GM12878 (cell line): ENCODE measurements at regions not wholly inside any gene's neighbourhood (a gene's known extent, or its start where the extent isn't known, plus 50 kb on each side); places are given as distances from the start of the nearest gene placed in this dataset.

Experiments
- BACH1 ChIP-seq: fragments of 450-650 bp; IDR thresholded peaks from 2 replicates; pipeline ENCODE4 v1.6.1; 2017; ENCODE audit warnings: mild to moderate bottlenecking, borderline replicate concordance
- BCL3 ChIP-seq: IDR thresholded peaks from 2 replicates; pipeline ENCODE4 v1.6.1; 2011; ENCODE audit warnings: borderline replicate concordance, low read depth, mild to moderate bottlenecking, moderate library complexity, low read length; ENCODE audit not compliant: insufficient read depth, poor library complexity, severe bottlenecking
- BRCA1 ChIP-seq: IDR thresholded peaks from 2 replicates; pipeline ENCODE4 v1.6.1; 2011; ENCODE audit warnings: low read depth, low read length, improper control_type of control experiment
- KDM1A ChIP-seq: fragments of 200-600 bp; sonication (generic); IDR thresholded peaks from 2 replicates; pipeline ENCODE4 v1.6.1; 2016; ENCODE audit warnings: borderline replicate concordance
- SRF ChIP-seq, 2 experiments: IDR thresholded peaks; 2 replicates each; pipeline ENCODE4 v1.6.1; 2011; ENCODE audit warnings: low read depth in 2 of 2, low read length in 2 of 2, mild to moderate bottlenecking in 1 of 2, moderate library complexity in 1 of 2
- TF ChIP-seq, protein P1 (sequence below), 3 experiments: IDR thresholded peaks in 2 of 3; conservative IDR thresholded peaks in 1 of 3; 2 replicates each; pipeline ENCODE4 v1.5.1; 2011; ENCODE audit warnings: low read depth in 3 of 3, low read length in 3 of 3, mild to moderate bottlenecking in 3 of 3, control low read depth in 2 of 3, moderate library complexity in 2 of 3, inconsistent platforms in 1 of 3, mixed read lengths in 1 of 3; ENCODE audit not compliant: control insufficient read depth in 2 of 3, insufficient read depth in 1 of 3; ENCODE audit errors: extremely low read depth in 1 of 3
- TF ChIP-seq, protein P2 (sequence below): IDR thresholded peaks from 2 replicates; pipeline ENCODE4 v1.6.1; 2011; ENCODE audit warnings: low read depth, low read length, improper control_type of control experiment, borderline replicate concordance

DNA sequence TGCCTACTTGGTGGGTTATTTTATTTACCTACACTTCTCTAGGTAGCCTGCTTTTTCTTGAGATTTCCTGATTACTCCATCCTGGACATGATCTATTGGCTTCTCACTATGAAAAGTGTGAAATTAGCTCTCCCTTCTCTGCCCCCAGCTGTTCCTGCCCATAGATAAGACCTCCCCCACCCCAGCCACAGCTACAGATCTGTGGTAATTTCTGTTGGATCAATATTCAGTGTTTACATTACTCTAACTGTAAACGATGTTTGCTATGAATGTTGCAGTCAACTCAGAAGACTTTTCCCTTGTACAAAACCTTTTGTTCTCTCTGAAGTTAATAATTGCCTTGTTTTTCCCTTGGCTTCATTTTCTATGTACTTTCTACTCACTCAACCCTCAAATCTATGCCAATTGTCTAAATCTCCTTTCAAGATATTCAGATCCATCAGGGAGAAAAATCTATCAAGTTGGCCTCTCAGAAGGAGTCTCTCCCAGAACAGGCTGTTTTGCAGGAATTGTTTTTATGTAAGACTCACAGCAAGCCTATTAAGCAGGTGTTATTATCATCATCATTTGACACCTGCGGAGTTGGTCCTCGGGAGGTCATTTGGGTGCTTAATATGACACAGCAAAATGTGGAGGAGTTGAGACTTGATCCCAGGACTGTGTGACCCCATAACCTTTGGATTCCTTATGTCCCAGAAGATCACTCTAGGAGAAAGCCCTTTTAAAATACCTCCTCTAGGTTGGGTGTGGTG lies 227.4 kb downstream of the SUDS3 start:
- TF ChIP-seq, protein P1, sequence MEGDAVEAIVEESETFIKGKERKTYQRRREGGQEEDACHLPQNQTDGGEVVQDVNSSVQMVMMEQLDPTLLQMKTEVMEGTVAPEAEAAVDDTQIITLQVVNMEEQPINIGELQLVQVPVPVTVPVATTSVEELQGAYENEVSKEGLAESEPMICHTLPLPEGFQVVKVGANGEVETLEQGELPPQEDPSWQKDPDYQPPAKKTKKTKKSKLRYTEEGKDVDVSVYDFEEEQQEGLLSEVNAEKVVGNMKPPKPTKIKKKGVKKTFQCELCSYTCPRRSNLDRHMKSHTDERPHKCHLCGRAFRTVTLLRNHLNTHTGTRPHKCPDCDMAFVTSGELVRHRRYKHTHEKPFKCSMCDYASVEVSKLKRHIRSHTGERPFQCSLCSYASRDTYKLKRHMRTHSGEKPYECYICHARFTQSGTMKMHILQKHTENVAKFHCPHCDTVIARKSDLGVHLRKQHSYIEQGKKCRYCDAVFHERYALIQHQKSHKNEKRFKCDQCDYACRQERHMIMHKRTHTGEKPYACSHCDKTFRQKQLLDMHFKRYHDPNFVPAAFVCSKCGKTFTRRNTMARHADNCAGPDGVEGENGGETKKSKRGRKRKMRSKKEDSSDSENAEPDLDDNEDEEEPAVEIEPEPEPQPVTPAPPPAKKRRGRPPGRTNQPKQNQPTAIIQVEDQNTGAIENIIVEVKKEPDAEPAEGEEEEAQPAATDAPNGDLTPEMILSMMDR (IDR thresholded peaks at IDR 0.05 in 2 of 3, conservative IDR thresholded peaks at IDR 0.05 in 1 of 3; ENCODE audit: control insufficient read depth in 2 of 3, extremely low read depth in 1 of 3, insufficient read depth in 1 of 3, low read depth in 3 of 3, low read length in 3 of 3): no peak
- TF ChIP-seq KDM1A (no peak), BACH1 (no peak), BCL3 (no peak), BRCA1 (no peak), SRF (IDR thresholded peaks at IDR 0.05; ENCODE audit: low read depth in 2 of 2, low read length in 2 of 2) (no peak)
- TF ChIP-seq, protein P2, sequence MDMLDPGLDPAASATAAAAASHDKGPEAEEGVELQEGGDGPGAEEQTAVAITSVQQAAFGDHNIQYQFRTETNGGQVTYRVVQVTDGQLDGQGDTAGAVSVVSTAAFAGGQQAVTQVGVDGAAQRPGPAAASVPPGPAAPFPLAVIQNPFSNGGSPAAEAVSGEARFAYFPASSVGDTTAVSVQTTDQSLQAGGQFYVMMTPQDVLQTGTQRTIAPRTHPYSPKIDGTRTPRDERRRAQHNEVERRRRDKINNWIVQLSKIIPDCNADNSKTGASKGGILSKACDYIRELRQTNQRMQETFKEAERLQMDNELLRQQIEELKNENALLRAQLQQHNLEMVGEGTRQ: no peak
